GM19351 (cell line): ENCODE measurements at regions not wholly inside any gene's neighbourhood (a gene's known extent, or its start where the extent isn't known, plus 50 kb on each side); places are given as distances from the start of the nearest gene placed in this dataset.
"Not testable (repeated sequence)": the region's sequence is repeated elsewhere in the genome, so short reads cannot be mapped to it uniquely, and the experiment has no call there.

Source experiments
- ATAC-seq: cut with Tn5 transposase; IDR thresholded peaks from one replicate; pipeline ENCODE4 v1.9.1; 2021; ENCODE audit warnings: mild to moderate bottlenecking, moderate library complexity; ENCODE audit not compliant: unreplicated experiment

DNA sequence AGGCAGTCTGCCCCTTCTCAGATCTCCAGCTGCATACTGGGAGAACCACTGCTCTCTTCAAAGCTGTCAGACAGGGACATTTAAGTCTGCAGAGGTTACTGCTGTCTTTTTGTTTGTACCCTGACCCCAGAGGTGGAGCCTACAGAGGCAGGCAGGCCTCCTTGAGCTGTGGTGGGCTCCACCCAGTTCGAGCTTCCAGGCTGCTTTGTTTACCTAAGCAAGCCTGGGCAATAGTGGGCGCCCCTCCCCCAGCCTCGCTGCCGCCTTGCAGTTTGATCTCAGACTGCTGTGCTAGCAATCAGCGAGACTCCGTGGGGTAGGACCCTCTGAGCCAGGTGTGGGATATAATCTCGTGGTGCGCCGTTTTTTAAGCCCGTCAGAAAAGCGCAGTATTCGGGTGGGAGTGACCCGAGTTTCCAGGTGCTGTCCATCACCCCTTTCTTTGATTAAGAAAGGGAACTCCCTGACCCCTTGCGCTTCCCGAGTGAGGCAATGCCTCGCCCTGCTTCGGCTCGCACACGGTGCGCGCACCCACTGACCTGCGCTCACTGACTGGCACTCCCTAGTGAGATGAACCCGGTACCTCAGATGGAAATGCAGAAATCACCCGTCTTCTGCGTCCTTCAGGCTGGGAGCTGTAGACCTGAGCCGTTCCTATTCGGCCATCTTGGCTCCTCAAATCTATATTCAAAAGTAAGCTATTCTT is 224.4 kb downstream of the ZNF326 start:
- ATAC-seq: not testable (repeated sequence)

DNA sequence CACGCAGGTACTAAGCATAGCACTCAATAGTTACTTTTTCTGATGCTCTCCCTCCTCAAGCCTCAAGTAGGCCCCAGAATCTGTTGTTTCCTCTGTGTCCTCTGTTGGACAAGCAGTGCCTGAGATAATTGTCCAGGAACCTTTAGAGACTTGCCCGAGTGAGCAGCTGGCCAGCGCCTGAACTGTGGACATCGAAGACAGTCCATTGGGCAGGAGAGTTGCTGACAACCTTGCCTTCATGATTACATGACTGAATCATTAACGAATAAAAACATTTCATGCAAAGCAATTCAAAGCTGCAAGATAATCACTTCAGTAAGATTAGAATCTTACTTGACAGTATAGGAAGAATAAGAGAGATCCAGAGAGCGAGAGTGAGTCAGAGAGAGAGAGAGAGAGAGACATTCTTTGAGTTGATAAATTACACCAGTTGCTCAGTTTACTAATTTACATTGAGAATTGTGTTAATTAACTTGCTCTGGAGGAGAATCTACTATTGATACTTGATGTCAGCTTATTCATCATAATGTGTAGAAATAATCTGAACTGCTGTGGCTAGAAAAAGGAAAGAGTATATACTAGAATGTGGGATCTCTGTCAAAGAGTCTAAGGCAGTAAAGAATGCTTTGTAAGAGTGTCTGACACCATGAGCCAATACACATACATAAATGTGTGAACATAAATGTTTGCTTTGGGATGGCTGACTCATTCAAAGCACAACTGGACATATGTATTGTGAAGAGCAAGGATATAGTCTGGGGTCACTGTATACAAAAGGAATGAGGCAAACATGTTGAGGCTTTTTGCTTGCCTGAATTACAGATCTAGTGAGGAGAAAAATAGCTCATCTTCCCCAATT is 216.0 kb downstream of the ZNF326 start:
- ATAC-seq: no peak

DNA sequence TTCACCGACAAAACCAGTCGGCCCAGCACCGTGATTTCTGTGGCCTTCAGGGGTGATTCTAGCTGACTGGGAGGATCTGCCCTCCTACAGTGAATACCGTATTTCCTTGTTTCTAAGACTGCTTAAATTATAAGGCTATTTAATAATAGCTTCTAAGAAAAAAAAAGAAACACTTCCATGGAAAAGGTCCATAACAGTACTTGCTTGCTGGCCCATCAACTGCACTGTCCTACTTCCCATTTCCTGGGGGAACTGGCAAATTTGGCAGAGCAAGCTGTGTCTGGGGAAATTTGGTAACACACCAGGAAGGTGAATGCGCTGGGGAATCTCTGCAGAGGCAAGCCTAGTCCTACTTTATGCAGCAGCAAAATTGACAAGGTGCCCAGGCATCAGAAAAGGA is 214.0 kb downstream of the ZNF326 start:
- no peak for ATAC-seq

DNA sequence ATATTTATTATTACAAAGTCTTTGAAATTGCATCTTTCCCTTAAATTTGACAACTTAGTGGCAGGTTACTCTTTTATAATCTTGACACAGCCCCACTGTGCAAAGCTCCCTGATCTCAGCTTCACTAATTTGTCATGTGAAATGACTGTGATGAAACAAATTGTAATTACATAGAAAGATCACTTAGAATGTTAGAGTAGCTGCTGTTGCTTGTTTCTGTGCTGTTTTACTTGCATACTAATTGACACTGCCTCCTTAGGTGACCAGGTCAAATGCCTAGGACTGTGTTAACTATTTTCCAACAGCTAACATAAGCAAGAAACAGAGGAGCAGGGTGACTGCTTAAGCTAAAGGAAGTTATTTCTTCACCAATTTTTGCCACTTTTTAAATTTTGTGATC is 211.3 kb downstream of the ZNF326 start:
- ATAC-seq: no peak

DNA sequence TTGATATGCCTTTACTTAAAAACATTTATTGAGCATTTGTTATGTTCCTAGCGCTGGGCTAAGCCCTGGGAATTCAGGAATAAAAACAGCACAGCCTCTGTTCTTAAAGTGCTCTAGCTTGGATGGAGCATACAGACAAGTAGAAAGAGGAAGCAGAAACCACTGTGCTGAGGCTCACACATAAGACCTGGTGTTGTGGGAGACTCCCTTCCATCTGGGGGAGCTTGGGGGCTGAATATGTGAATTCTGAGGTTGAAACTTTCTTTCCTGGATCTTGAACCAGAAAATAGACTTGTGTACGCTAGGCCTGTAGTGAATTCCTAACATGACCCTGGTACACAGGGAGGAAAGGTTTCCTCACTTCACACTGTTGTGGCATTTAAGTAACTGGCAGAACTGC is 209.9 kb downstream of the ZNF326 start:
- no peak for ATAC-seq

DNA sequence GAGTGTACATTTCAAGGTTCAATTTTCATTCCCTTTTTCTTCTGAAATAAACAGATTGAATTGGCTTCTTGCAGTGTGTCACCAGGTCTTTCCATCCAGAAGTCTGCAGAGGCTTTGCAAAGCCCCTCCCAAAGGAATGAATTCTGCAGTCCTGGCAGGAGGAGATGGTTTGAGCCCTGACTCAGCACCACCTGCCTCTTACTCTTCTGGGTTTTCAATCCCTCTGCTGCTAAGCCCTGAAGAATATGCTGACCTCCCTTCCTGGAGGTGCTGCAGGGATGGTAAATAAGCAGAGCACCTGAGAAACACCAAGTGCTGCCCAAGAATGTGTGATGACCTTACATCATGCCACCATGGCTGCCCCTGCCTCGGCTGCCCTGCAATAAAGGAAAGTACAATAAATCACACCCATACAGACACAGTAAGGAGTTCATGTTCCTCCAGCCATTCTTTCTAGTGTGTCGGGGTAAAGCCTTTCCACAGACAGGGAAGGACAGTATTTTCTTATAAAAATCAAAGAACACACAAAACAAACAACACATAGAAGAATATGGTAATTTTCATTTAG is 209.2 kb downstream of the ZNF326 start:
- ATAC-seq: no peak

DNA sequence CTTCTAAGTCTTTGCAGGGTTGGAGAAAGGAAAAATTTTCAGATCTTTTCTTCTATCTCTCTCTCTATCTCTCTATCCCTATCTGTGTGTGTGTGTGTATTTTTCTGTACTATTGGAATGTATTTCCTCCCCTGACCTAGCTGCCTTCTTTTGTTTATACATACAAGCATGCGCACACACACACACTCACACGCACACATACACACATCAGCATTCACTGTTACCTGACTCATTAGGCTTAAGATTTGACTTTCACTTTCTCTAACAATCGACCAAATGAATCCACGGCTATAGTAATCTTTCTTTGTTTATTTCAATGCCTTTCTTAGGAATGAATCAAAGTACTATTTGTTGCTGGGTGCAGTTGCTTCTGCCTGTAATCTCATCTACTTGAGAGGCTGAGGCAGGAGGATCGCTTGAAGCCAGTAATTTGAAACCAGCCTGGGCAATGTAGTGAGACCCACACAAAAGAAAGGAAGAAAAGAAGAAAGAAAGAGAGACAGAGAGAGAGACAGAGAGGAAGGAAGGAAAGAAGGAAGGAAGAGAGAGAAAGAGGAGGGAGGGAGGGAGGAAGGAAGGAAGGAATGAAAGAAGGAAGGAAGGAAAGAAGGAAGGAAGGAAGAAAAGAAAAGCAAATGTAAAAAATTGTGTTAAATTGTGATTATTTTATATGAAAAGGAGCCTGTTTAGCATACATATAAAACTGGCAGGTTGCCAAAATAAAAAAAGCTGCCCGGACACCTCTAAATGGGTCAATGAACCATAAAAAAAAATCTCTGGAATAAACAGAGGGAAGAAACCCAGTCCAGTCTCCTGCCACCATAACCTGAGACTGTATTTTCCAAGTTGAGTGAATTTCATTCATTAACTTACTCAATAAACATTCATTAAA is 206.8 kb downstream of the ZNF326 start:
- no peak for ATAC-seq

DNA sequence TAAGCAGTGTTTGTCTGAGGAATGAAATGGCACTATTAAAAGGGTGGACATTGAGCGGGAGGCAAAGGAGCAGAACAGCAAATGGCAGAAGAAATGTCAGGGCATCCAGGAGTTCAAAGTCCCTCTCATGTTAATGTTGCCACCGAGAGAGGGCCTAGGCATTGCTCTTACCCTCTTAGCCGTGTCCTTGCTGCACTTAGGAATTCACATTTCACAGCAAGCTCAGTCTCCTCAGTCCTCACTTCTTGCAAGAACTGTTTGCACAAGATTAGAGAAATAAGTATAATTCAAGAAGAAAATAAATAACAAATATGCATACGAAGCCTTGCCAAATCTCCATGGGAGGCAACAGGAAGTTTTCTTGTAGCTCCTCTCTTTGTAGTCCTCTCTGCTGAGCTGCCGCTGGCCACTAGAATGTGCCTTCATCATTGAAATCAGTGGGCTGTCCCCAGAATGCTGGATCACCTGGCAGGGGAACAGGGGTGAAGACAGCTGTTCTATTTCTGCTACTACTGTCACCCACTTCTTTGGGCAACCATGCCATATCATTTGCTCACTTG is 205.8 kb downstream of the ZNF326 start:
- ATAC-seq: no peak

DNA sequence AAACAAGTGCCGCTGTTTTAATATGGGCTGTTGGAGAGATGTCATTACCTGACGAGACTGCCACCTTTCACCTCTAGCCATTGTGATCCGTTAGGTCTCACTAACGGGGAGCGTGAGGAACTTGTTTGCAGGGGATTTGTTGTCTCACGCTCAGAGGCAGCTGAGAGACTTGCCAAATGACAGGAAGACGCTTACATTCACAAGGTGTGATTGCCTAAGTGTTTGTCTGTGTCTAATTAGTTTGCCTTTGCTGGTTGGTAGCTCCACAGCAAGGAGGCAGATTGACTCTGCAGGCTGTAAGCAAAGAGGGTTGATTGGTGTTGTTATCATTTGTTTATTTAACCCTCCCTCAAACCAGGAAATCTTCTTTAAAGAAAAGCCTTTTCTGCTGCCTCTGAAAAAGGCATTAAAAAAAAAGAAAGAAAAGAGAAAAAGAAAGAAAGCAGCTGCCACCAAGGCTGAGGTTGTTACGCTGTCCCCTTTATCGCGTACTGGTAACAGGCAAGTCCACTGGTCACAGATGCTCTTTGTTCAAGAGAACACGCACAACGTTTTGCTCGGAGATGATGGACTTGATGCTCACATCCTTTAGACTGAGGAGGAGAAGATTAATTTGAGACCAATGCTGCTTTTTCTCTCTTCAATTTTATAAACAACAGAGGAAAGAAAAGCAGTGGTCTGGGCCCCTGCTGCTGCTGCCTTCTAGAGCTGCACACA is 203.9 kb downstream of the ZNF326 start:
- no peak for ATAC-seq

DNA sequence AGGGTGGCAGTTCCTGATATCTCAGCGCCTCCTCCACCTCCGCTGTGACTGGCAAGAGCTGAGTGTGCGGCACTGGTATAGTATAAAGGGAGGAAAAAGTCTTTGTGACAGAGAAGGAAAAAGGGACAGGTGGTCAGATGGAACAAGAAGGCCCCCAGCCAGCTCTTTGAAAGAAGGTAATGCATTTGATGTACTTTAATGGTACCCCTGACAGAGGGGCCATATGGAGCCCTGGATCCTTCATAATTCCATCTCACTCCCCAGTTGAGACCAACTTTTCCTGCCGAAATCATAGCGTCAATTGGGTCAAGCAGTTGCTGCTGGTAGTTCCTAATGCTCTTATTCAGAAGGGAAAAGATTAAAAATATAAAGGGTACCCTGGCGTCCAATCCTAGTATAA is 198.2 kb downstream of the ZNF326 start:
- no peak for ATAC-seq

DNA sequence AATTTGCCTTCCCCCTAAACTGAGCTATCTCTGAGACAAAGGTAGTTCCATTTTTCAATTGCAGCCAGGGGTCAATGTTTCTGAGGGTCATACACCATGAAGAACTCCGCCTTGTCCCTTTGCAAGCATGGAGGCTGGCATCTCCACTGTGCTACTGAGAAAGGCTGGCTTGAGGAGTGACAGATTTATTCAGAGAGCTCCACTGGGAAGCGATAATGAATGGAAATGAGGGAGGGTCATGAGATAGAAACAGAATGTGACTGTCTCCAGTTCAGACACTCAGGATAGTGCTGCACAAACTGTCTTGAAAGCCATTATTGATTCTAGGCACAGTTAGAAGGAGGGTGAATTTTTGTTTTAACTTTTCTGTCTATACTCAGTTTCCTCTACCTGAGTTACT is 197.5 kb downstream of the ZNF326 start:
- no peak for ATAC-seq

DNA sequence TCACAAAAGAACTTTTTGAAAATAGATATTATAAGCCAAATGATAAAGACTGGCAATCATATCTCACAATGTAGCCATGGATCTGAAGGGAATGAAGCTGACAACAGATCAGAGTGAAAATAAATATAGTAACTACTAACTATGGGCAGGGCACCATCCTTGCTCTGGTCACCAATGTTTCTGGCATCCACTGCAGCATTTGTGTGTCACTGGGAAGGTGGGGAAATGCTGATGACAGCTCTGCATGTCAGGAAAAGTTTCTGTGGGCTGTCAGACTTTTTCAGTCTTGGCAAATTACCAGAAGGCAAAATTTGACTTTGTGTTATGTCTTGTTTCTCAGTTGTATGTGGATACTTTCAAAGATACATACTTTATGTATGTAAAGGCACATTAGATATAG is 195.6 kb downstream of the ZNF326 start:
- no peak for ATAC-seq

DNA sequence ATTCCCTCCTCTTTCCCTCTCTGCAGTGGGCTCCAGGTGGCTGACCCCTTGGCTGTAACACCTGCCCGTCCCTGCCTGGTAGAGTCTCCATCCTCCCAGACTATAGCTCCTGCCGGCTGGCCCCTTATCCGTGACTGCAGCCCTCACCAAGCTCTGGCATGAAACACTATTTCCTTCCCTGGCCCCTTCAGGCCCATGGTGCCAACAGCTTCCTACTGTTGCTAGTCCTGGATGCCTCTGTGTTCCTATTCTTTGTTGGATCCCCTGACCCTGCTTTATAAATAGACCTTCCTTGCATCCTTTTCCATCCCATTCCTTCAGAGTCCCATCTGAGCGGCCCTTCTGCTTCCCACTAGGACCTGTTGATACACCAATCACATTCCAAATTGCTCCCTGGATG is 195.0 kb downstream of the ZNF326 start:
- ATAC-seq: no peak

DNA sequence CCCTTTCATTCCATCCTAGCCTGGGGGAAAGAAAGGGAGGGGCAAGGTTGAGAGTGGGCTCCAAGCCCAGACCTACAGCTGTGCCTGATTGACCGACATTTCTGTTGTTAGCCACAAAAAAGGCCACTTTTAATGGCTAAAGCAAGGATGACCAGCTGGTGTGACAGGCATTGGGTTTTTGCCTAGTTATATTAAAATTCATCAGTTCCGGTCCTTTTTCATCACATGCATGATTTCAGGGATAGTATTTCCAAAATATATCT is 192.3 kb downstream of the ZNF326 start:
- no peak for ATAC-seq

DNA sequence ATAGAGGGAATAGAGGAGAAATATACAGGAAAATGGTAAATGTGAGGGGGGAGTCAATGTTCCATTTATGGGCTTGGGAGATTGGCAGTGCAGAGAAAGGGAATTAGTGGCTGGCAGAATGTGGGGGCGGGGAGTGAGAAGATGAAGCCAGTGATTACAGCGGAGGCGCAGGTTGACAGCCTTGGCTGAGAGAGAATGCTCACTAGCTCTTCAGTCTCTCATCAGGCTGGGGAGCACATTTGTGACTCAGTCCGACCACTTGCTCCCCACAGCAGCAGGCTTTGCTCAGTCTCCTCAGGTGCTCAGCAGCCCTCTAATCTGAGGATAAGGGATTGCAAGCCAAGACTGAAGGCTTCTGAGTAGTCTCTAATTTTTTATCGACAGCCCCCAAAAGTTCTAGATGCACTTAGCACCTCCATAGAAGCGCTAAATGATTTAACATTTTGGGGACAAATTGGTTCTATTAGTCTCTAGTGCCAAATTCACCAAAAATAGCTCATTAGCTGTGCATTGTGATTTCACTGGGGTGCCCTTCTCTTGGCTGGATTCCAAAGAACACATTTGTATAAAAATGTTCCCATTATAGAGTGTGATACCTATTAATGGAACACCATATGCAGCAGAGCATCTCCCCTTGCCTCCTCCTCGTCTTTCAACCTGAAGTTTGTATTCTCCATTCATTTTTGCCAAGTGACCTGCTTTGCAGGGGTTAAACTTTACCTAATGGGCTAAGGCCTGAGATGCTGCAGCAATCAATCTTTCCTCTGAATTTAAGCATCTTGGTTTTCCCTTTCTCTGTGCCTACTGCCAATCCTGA is 191.8 kb downstream of the ZNF326 start:
- no peak for ATAC-seq

DNA sequence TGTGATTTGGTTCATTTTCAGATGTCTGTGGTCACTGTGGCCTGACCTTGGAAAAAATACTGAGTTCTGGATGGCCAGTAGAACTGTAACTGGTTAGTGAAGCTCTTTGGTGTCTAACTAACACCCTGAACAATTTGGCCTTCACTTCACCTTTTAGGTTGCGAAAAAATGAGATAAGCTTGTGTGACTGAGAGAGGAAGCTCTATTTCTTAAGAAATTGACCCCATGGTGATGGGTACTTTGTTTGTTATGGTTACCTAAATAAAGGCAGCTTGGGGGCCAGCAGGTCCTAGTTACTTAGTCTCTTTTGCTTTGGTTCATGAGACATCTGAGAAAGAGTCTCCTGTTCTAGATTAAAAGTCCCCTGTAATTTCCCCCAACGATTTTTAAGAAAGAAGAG is 181.6 kb downstream of the ZNF326 start:
- no peak for ATAC-seq

DNA sequence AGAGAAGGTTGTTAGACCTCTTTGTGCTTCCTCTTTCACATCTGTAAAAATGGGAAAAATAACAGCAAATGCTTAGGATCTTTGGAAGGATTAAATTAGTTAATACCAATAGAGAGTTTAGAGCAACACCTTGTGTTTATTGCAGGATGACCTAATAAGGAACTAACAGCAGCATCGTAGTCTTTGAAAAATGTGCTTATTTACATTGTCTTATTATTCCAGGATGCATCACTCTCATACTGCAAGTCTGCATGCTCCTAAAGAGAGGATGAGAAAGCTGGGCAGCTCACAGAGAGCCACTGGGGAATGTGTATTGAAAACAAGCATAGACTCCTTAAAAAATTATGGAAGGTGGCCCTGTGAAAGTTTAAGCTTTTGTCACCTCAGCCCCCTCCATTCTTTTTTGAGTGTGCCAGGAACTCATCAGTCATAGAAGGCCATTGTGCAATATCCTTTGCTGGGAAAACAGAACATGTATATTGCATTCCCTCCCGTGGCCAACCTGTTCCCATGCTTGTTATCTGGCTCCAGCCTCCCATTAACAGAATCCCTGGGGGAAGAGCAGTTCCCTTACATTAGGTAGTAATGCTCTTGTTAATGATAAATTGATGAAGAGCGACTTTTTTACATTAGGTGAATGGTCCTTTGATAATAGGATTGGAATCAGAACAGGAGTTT is 180.7 kb downstream of the ZNF326 start:
- no peak for ATAC-seq

DNA sequence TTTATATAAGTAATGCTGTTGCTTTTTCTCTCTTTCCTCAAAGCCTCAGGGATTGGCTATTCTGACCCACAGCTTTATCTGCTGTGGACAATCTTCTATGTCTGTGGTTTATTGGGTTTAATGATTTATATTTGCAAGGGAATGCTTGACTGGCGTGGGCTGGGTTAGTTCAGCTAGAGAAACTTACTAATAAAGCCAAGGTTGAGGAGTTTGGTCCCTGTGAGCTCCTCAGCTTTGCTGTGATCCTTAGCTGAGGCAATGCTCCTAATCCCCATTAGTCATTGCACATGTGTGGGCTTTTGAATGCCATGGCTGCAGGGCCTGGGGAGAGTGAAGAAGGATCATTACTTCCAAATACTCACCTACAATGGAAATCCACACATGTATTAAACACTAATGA is 179.3 kb downstream of the ZNF326 start:
- no peak for ATAC-seq

DNA sequence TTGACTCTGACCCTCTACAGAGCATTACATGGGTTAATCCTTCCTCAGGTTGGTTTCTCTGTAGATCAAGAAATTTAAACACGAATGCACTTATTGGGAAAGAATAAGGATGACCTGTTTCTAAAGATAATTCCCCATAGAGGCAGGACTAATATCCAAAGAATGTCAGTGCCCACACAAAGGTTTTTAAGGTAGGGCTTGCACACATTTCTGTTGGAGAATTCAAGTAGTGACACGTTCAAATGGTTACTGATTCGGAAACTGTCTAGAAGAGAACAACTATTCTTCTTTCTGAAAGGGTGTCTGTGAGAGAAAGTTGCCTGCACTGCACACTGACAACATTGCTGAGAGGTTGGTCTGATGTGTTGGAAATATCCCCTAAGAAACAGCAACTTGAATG is 167.3 kb downstream of the ZNF326 start:
- ATAC-seq: no peak
